ENCODE measurements at regions not wholly inside any gene's neighbourhood (a gene's known extent, or its start where the extent isn't known, plus 50 kb on each side); places are given as distances from the start of the nearest gene placed in this dataset.

- FAIRE-seq = no peak
- peak; percentile 25; the same call in 1 of the 3 replicates for ATAC-seq
- DNase-seq (ENCODE audit: low spot score) = no peak
- intact Hi-C loops (cut with micrococcal nuclease; ENCODE audit: unreplicated experiment) (no loop called here), in situ Hi-C loops (cut with HindIII; ENCODE audit: extremely low pct_ligation_motif_present, low pct_unique_long_range_greater_than_20kb) (no loop called here)
- POLR2A ChIA-PET = no interaction called here
- H3K27me3 ChIP-seq (ENCODE audit: control insufficient read depth in 1 of 2, insufficient read depth in 2 of 2, low read length in 2 of 2) = peaks cover 0 to 1% of the 10 kb centered on the region in 2 experiments; a peak in 2 of 5 replicates
- H3K36me3 ChIP-seq (replicated peaks in 1 of 2; ENCODE audit: control insufficient read depth in 1 of 2, insufficient read depth in 2 of 2, low read length in 2 of 2) = no peaks in the 10 kb centered on the region
- no peaks in the 10 kb centered on the region for H3K9me3 ChIP-seq (ENCODE audit: low read length)
- H3K79me2 ChIP-seq (ENCODE audit: insufficient read depth, low read length) = no peaks in the 10 kb centered on the region
- H3K9ac ChIP-seq (ENCODE audit: insufficient read depth, low read depth, low read length) = no peak overlapping the region
- WGBS (ENCODE audit: low lambda C conversion rate) = no CpG with 5 or more reads among the region's 5 CpGs
- H4K20me1 ChIP-seq (ENCODE audit: insufficient read depth, low read length) = no peaks in the 10 kb centered on the region
- H3K4me2 ChIP-seq (ENCODE audit: low read depth, low read length) = no peak overlapping the region
- no peak overlapping the region for H2AFZ ChIP-seq (ENCODE audit: low read length)
- TF ChIP-seq POLR2AphosphoS5 (IDR thresholded peaks at IDR 0.05; ENCODE audit: low read depth, low read length) (no peak), RFXANK (CRISPR knock-in tag; IDR thresholded peaks at IDR 0.05) (no peak), ZNF646 (CRISPR knock-in tag; IDR thresholded peaks at IDR 0.05) (no peak), NR1H2 (CRISPR knock-in tag; IDR thresholded peaks at IDR 0.05; ENCODE audit: borderline replicate concordance, low read depth) (no peak), ZNF510 (CRISPR knock-in tag; IDR thresholded peaks at IDR 0.05; ENCODE audit: low read depth) (no peak), ZNF562 (CRISPR knock-in tag; IDR thresholded peaks at IDR 0.05; ENCODE audit: borderline replicate concordance) (no peak), POGZ (CRISPR knock-in tag; IDR thresholded peaks at IDR 0.05) (no peak), ZSCAN20 (CRISPR knock-in tag; IDR thresholded peaks at IDR 0.05; ENCODE audit: borderline replicate concordance) (no peak), E2F5 (CRISPR knock-in tag; conservative IDR thresholded peaks at IDR 0.05) (no peak), ZNF160 (CRISPR knock-in tag; IDR thresholded peaks at IDR 0.05) (no peak)
- peaks cover under 1% of the 10 kb centered on the region; the same call in 1 of the 2 replicates for H3K4me1 ChIP-seq (ENCODE audit: insufficient read depth, low read length)
- H3K27ac ChIP-seq (ENCODE audit: extremely low read length, insufficient read depth, low read length) = no peak overlapping the region
- no peak overlapping the region for H3K4me3 ChIP-seq (replicated peaks in 1 of 3; ENCODE audit: insufficient read depth in 1 of 3, low read depth in 2 of 3, low read length in 3 of 3)
- CTCF ChIA-PET (ENCODE audit: low intra/inter-chr PET ratio, low total read pairs) = no interaction called here
- no TSS peak for BruUV-seq (replicated peaks)
Measured at GRCh38 chr15:77742127-77742526, 109.4 kb upstream of the LINGO1 start.
